ENCODE measurements at regions not wholly inside any gene's neighbourhood (a gene's known extent, or its start where the extent isn't known, plus 50 kb on each side); places are given as distances from the start of the nearest gene placed in this dataset.
"Not testable (repeated sequence)": the region's sequence is repeated elsewhere in the genome, so short reads cannot be mapped to it uniquely, and the experiment has no call there.

- FAIRE-seq; intact Hi-C loops (cut with micrococcal nuclease; ENCODE audit: unreplicated experiment): not testable (repeated sequence)
Observed at GRCh38 chr2:32879943-32880342, 66.8 kb upstream of the LTBP1 start.

DNA sequence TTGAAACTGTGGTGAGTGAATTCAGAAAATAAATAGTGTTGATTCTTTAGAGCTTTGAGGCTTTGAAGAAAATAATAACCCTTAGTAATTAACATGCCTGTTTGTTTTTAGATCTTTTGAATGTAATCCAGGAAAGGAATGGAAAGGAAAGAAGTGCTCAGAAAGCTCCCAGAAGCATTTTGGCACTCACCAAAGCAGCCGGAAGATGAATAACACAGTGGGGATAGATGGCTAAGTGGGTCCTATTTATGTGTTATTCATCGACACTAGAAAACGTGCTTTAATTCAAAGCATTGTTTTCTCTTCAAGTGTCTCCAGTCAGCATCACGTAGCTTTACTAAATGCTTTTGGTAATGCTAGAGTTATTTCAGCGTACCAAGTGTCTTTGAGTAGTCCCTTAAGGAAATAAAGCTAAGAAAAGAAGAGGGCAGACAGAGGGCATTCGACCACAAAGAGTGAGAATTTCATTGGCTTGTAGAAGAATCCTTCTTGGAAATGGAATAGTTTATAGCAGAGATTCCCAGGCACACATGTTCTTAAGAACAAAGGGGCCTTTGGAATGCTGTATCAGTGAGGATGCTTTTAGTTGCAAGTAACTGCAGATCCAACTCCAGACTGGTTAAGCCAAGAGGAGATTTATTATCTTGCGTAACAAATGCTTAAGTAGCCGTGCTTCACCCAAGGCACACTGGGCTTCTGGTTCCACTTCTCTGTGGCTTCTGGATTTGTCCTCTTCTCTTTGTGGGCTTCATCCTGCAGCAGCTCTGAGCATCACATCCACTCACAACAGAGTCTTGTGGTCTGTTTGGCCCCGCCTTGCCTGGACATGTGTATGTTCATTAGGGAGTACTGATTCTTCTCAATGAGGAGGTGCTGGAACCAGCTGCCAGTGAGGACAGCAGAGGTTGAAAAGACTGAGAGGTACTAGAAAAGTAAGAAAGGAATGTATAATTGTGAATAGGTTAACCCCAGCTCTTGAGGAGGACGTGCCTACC is 63.6 kb upstream of the LTBP1 start:
- Histone ChIP-seq H3K9ac (ENCODE audit: control insufficient read depth, insufficient read depth, low read length) (no peak overlapping the region), H3K4me2 (ENCODE audit: control insufficient read depth, insufficient read depth) (no peak overlapping the region), H3K4me1 (ENCODE audit: control insufficient read depth, insufficient read depth, low read length) (no peaks in the 10 kb centered on the region), H3K36me3 (ENCODE audit: control insufficient read depth in 2 of 2, insufficient read depth in 2 of 2, low read length in 1 of 2) (no peaks in the 10 kb centered on the region), H4K20me1 (ENCODE audit: control insufficient read depth, insufficient read depth) (no peaks in the 10 kb centered on the region), H3K4me3 (no peak overlapping the region), H3K9me3 (replicated peaks; ENCODE audit: control insufficient read depth, insufficient read depth, low read length) (no peaks in the 10 kb centered on the region), H2AFZ (ENCODE audit: control insufficient read depth, low read depth, low read length) (no peak overlapping the region), H3K27ac (ENCODE audit: control insufficient read depth, insufficient read depth) (no peak overlapping the region), H3K27me3 (replicated peaks in 1 of 2; ENCODE audit: control insufficient read depth in 2 of 2, insufficient read depth in 2 of 2, low read length in 1 of 2) (no peaks in the 10 kb centered on the region), H3K79me2 (ENCODE audit: control insufficient read depth, insufficient read depth, low read length) (no peaks in the 10 kb centered on the region)
- intact Hi-C loops (cut with micrococcal nuclease; ENCODE audit: unreplicated experiment): no loop called here
- TF ChIP-seq HDGF (IDR thresholded peaks at IDR 0.05) (no peak), SMARCA5 (IDR thresholded peaks at IDR 0.05) (no peak), KAT2A (conservative IDR thresholded peaks at IDR 0.05; ENCODE audit: control insufficient read depth, low read depth, low read length) (no peak), CBX3 (IDR thresholded peaks at IDR 0.05; ENCODE audit: borderline replicate concordance, low read depth) (no peak), HCFC1 (IDR thresholded peaks at IDR 0.05; ENCODE audit: low read length) (no peak), TCF12 (IDR thresholded peaks at IDR 0.05; ENCODE audit: low read depth, low read length) (no peak), EED (IDR thresholded peaks at IDR 0.05; ENCODE audit: low read depth) (no peak), ZBED1 (IDR thresholded peaks at IDR 0.05; ENCODE audit: borderline replicate concordance) (no peak)
- TF ChIP-seq, protein P1, sequence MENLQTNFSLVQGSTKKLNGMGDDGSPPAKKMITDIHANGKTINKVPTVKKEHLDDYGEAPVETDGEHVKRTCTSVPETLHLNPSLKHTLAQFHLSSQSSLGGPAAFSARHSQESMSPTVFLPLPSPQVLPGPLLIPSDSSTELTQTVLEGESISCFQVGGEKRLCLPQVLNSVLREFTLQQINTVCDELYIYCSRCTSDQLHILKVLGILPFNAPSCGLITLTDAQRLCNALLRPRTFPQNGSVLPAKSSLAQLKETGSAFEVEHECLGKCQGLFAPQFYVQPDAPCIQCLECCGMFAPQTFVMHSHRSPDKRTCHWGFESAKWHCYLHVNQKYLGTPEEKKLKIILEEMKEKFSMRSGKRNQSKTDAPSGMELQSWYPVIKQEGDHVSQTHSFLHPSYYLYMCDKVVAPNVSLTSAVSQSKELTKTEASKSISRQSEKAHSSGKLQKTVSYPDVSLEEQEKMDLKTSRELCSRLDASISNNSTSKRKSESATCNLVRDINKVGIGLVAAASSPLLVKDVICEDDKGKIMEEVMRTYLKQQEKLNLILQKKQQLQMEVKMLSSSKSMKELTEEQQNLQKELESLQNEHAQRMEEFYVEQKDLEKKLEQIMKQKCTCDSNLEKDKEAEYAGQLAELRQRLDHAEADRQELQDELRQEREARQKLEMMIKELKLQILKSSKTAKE (IDR thresholded peaks at IDR 0.05; ENCODE audit: low read depth, poor library complexity, severe bottlenecking): no peak
- ChIA-PET POLR2A (no interaction called here), RAD21 (ENCODE audit: unreplicated experiment) (no interaction called here), CTCF (no interaction called here), SMC1A (ENCODE audit: uncharacterized antibody, unreplicated experiment) (interaction anchor here (0.7 to 1.6 kb wide), 2 partner anchors 8 to 102 kb away, joined by 4 read pairs; no protein-coding TSS in a partner anchor)
- ATAC-seq: no peak
- FAIRE-seq: no peak
- in situ Hi-C loops (cut with MboI): no loop called here
- WGBS (ENCODE audit: insufficient coverage, insufficient replicate concordance, low lambda C conversion rate, missing lambda C conversion rate): 42% methylated on average over 10 of the region's 10 CpGs
- no TSS peak for BruUV-seq (replicated peaks)
- no peak for DNase-seq (ENCODE audit: low read depth, low spot score)

More at GRCh38 chr2:32879943-32880342, 66.8 kb upstream of the LTBP1 start:
- H3K27ac ChIP-seq (ENCODE audit: control insufficient read depth, insufficient read depth); H3K4me2 ChIP-seq (ENCODE audit: control insufficient read depth, insufficient read depth); RAD21 ChIA-PET (ENCODE audit: unreplicated experiment); ATAC-seq; H2AFZ ChIP-seq (ENCODE audit: control insufficient read depth, low read depth, low read length); H3K4me3 ChIP-seq; in situ Hi-C loops (cut with MboI); H3K36me3 ChIP-seq (ENCODE audit: control insufficient read depth in 2 of 2, insufficient read depth in 2 of 2, low read length in 1 of 2); SMC1A ChIA-PET (ENCODE audit: uncharacterized antibody, unreplicated experiment); POLR2A ChIA-PET; H3K4me1 ChIP-seq (ENCODE audit: control insufficient read depth, insufficient read depth, low read length); H3K79me2 ChIP-seq (ENCODE audit: control insufficient read depth, insufficient read depth, low read length); H4K20me1 ChIP-seq (ENCODE audit: control insufficient read depth, insufficient read depth); H3K9me3 ChIP-seq (replicated peaks; ENCODE audit: control insufficient read depth, insufficient read depth, low read length); BruUV-seq (replicated peaks); H3K9ac ChIP-seq (ENCODE audit: control insufficient read depth, insufficient read depth, low read length); CTCF ChIA-PET; DNase-seq (ENCODE audit: low read depth, low spot score); H3K27me3 ChIP-seq (replicated peaks in 1 of 2; ENCODE audit: control insufficient read depth in 2 of 2, insufficient read depth in 2 of 2, low read length in 1 of 2): not testable (repeated sequence)
- WGBS (ENCODE audit: insufficient coverage, insufficient replicate concordance, low lambda C conversion rate, missing lambda C conversion rate): 87% methylated on average over 6 of the region's 7 CpGs

All from GM12878 (cell line).